ENCODE measurements at regions not wholly inside any gene's neighbourhood (a gene's known extent, or its start where the extent isn't known, plus 50 kb on each side); places are given as distances from the start of the nearest gene placed in this dataset.
A peak's percentile ranks its signal among the peaks of the same experiment; 100 is the strongest.

DNA sequence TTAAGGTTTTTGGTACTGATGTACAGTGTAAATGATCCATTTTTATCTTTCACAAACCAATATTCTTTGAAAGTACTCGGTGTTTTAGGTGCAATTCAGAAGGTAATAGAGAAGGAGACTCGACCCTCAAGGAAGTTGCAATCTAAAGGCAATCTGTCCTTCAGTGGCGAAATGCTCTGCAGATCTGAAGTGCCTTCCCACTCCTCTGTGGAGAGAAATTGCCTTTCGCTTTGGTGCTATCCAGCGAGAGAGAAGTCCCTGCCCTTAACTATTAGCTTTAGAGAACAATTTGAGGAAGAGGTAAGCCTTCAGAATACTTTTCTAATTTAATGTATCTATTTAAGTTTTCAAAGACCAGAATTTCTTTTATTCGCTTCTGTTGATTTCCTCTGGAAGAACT, 371.8 kb upstream of the FANCL start:
- Histone ChIP-seq H3K9me3 (replicated peaks in 1 of 11) (no peaks in the 10 kb centered on the region), H3K27me3 (no peaks in the 10 kb centered on the region), H3K36me3 (no peaks in the 10 kb centered on the region), H3K4me2 (no peak overlapping the region), H3K4me3 (no peak overlapping the region), H3K9ac (no peak overlapping the region), H3K4me1 (peaks cover 0 to 4% (median 0%) of the 10 kb centered on the region in 10 experiments; a peak in 1 of 20 replicates), H4K20me1 (no peaks in the 10 kb centered on the region), H3K27ac (no peak overlapping the region)
- no peak for TF ChIP-seq Cebpa-rat (IDR thresholded peaks at IDR 0.05)

DNA sequence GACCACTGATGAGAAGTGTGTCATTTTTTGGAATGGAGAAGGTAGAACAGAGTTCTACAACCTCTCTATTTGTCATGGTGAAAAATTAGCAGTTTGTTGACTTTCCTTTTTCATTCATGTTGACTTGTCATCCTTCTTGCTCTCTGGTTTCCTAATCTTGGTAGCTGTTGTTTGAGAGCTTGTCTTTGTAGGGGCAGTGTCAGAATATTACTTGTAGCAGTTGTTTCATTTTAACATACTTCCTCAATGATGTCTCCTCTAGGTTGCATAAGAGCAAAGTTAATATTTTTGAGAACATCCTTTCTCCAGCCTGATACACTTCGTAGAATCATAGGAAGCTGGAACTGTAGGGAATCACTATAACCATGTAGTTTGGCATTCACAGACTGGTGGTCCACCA, 368.2 kb upstream of the FANCL start:
- H3K4me1 ChIP-seq, result peaks cover 0 to 4% (median 0%) of the 10 kb centered on the region in 10 experiments; a peak in 1 of 20 replicates
- no peaks in the 10 kb centered on the region for H3K27me3 ChIP-seq
- no peaks in the 10 kb centered on the region for H4K20me1 ChIP-seq
- no peak overlapping the region; a peak in 1 of 22 replicates for H3K4me2 ChIP-seq
- H3K36me3 ChIP-seq, result no peaks in the 10 kb centered on the region
- no peak overlapping the region for H3K9ac ChIP-seq
- no peaks in the 10 kb centered on the region for H3K9me3 ChIP-seq (replicated peaks in 1 of 11)
- no peak overlapping the region for H3K4me3 ChIP-seq
- no peak for TF ChIP-seq Cebpa-rat (IDR thresholded peaks at IDR 0.05)
- no peak overlapping the region for H3K27ac ChIP-seq

DNA sequence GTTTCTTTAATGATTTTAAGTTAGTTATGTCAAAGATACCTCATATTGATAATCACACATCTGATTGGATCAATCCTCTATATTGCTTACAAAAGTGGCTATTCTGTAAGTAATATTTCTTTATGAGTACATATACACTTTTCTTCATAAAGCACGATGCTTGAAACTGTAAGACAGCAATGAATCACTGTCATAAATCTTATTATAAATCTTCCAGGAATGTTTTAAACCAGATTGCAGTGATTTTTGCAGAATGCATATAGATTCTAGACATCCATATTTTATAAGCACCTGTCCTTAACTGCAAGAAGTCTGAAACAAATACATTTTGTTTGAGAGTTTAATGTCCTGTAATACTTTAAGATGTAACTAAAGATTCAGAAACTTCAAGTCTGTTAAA, 367.0 kb upstream of the FANCL start:
- no peak overlapping the region for H3K4me3 ChIP-seq
- H3K27me3 ChIP-seq, result no peaks in the 10 kb centered on the region
- no peak overlapping the region for H3K27ac ChIP-seq
- no peak for TF ChIP-seq Cebpa-rat (IDR thresholded peaks at IDR 0.05)
- H3K9ac ChIP-seq, result no peak overlapping the region
- H3K9me3 ChIP-seq (replicated peaks in 1 of 11), result no peaks in the 10 kb centered on the region
- H3K4me1 ChIP-seq, result peaks cover 0 to 4% (median 0%) of the 10 kb centered on the region in 10 experiments; a peak in 1 of 20 replicates
- no peak overlapping the region for H3K4me2 ChIP-seq
- no peaks in the 10 kb centered on the region for H3K36me3 ChIP-seq
- H4K20me1 ChIP-seq, result no peaks in the 10 kb centered on the region

DNA sequence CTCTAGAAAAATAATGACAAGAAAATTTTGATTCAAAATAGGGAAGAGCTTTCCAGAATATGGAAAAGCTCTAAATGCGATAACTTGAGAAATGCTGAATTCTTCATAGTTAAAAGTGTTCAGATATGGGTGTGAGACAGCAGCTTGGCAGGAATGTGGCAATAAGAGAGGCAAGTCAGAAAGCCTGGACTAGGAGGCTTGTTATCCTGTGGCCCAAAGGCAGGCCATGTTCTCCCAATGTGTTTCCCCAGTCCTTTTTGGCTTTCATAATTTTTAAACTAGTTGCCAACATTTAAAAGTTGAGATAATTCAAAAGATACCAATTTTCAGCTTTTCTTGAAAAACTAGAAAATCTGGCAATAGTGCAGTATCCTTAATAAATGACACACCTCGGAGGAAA, 366.3 kb upstream of the FANCL start:
- Histone ChIP-seq H3K4me2 (no peak overlapping the region), H4K20me1 (no peaks in the 10 kb centered on the region), H3K27me3 (no peaks in the 10 kb centered on the region), H3K27ac (no peak overlapping the region), H3K4me3 (no peak overlapping the region), H3K9ac (no peak overlapping the region), H3K4me1 (peaks cover 0 to 4% (median 0%) of the 10 kb centered on the region in 10 experiments; a peak in 1 of 20 replicates), H3K9me3 (replicated peaks in 1 of 11) (no peaks in the 10 kb centered on the region), H3K36me3 (no peaks in the 10 kb centered on the region)
- no peak for TF ChIP-seq Cebpa-rat (IDR thresholded peaks at IDR 0.05)

DNA sequence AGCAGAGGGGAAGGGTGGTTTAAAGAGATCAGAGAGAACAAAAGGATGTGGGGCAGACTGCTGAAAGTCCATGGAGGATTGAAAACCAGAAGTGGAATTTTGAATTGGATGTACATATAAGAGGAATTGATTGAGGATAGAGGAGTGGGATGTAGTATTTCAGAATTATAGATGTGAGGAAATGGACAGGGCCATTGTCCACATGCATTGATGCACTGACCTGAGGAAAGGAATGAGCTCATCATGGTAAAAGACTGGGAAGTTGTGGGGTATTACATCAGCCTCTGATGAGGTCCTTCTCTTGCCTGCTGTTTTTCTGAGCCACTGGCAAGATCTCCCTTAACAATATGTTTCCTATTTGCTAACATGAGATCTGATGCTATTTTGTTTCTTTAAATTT, 365.7 kb upstream of the FANCL start:
- no peak overlapping the region for H3K4me3 ChIP-seq
- no peak overlapping the region for H3K4me2 ChIP-seq
- no peaks in the 10 kb centered on the region for H4K20me1 ChIP-seq
- no peak overlapping the region for H3K9ac ChIP-seq
- H3K27me3 ChIP-seq, result no peaks in the 10 kb centered on the region
- no peak overlapping the region for H3K27ac ChIP-seq
- H3K9me3 ChIP-seq (replicated peaks in 1 of 11), result no peaks in the 10 kb centered on the region
- H3K4me1 ChIP-seq, result peaks cover 0 to 4% (median 0%) of the 10 kb centered on the region in 10 experiments; a peak in 1 of 20 replicates
- H3K36me3 ChIP-seq, result no peaks in the 10 kb centered on the region
- no peak for TF ChIP-seq Cebpa-rat (IDR thresholded peaks at IDR 0.05)

DNA sequence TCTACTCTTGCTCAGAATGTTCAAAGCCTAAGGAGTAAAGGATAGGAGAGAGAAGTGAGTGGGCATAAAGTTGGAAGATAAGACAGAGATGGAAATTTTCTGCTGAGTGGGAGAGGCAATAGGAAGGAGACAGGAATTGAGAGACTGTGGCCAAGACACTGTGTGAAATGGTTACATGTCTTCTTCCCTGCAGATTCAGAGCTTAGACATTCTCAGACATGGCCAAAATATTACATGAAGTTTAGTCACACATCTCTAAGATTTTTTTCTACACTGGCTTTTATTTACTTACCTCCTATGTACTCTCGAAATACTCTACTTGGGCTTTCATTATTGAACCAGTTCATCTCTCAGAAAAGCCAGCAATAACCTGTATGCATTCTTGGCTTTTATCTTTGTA, 363.0 kb upstream of the FANCL start:
- Histone ChIP-seq H3K27ac (no peak overlapping the region), H3K9me3 (replicated peaks in 1 of 11) (no peaks in the 10 kb centered on the region)
- TF ChIP-seq Cebpa-rat (IDR thresholded peaks at IDR 0.05), result no peak

DNA sequence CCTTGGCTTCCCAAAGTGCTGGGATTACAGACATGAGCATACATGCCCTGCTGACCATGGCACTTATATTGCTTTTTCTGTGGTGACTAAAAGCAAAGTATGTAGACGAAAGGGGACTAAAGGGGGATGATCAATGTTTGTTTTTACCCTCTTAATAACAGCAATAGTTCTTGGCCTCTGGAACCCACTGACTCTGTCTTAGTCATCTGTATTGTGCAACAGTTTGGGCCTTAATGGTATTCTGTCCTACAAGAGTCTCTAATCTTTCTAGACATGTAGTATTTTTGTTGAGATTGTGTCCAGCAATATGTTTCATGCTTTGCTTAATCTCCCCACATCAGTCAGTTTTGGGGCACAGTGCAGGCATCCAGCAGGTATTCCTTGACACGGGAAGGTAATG, 359.9 kb upstream of the FANCL start:
- Histone ChIP-seq H3K27me3 (no peaks in the 10 kb centered on the region), H3K27ac (no peak overlapping the region), H3K4me2 (no peak overlapping the region), H3K9ac (no peak overlapping the region), H4K20me1 (no peaks in the 10 kb centered on the region), H3K4me3 (no peak overlapping the region), H3K9me3 (replicated peaks in 1 of 11) (no peaks in the 10 kb centered on the region), H3K4me1 (no peaks in the 10 kb centered on the region), H3K36me3 (no peaks in the 10 kb centered on the region)
- 0 out of 22 replicates have a peak, but pooled peaks of 1 of the 11 experiments have one; percentile 6 for TF ChIP-seq Cebpa-rat (IDR thresholded peaks at IDR 0.05)

More for the DNA sequence above, 363.0 kb upstream of the FANCL start:
- Histone ChIP-seq H3K4me2 (no peak overlapping the region), H4K20me1 (no peaks in the 10 kb centered on the region), H3K36me3 (no peaks in the 10 kb centered on the region), H3K4me3 (no peak overlapping the region), H3K9ac (no peak overlapping the region), H3K27me3 (no peaks in the 10 kb centered on the region), H3K4me1 (no peaks in the 10 kb centered on the region)

DNA sequence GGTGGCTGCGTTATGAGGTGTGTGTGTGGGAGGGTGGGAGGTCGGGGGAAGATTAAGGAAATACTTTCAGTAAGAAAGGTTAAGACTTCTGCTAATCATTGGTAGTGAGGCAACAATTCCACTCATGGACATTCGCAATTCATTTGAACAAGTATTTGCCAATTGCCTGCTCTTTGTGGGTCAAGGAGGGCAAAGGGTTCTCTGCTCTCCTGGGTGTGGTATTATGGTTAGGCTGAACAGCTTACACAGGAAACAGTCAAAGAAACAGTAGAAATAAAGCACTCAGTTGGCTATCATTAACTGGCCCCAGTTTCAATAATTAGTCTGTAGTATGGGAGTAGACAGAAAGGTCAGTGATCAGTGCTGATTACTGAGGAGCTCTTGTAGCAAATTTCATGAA, 357.0 kb upstream of the FANCL start:
- Histone ChIP-seq H3K9ac (no peak overlapping the region), H3K4me2 (no peak overlapping the region), H4K20me1 (no peaks in the 10 kb centered on the region), H3K27ac (no peak overlapping the region), H3K27me3 (no peaks in the 10 kb centered on the region), H3K36me3 (no peaks in the 10 kb centered on the region), H3K4me3 (no peak overlapping the region), H3K9me3 (replicated peaks in 1 of 11) (no peaks in the 10 kb centered on the region), H3K4me1 (no peaks in the 10 kb centered on the region)
- TF ChIP-seq Cebpa-rat (IDR thresholded peaks at IDR 0.05), result no peak

DNA sequence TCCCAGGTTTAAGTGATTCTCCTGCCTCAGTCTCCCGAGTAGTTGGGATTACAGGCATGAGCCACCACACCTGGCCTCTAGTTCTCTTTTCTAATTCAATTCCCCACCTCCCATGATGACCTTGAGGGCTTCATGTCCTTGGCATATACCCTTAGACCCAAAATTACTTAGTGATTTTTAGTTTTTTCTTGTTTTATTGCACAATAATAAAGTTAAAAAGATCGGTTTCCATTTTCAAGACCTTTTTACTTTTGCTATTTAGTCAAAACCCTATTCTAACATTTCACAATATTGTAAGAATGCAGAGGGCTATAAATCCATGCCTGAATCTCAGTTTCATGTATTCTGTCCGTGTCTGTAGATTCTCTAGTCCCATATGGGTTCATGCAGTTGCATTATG, 354.6 kb upstream of the FANCL start:
- no peaks in the 10 kb centered on the region for H3K36me3 ChIP-seq
- no peak overlapping the region for H3K4me2 ChIP-seq
- H3K9me3 ChIP-seq (replicated peaks in 1 of 11), result no peaks in the 10 kb centered on the region
- no peak overlapping the region for H3K27ac ChIP-seq
- H4K20me1 ChIP-seq, result no peaks in the 10 kb centered on the region
- H3K27me3 ChIP-seq, result no peaks in the 10 kb centered on the region
- no peak overlapping the region for H3K4me3 ChIP-seq
- no peak overlapping the region for H3K9ac ChIP-seq
- H3K4me1 ChIP-seq, result no peaks in the 10 kb centered on the region
- peak in 4 of 11 experiments; percentile 26 to 69 (median 42); a peak in 3 of 22 replicates for TF ChIP-seq Cebpa-rat (IDR thresholded peaks at IDR 0.05)

DNA sequence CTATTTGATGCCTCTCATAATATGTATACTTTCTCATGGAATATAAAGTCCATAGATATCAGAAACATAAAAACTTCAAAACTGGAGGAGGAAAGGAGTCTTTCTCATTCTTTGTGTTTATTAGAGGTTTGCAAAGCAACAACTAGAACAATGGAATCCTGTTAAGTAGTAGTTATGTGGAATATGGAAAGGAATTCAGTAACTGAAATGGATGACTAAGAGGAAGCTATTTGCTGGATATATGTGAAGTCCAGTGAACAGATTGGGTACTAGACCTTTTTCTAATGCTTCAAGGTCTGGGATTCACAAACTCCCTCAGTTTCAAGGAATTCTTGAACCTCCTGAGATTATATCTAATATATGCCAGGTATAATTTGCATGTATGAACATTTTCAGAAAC, 353.6 kb upstream of the FANCL start:
- Histone ChIP-seq H3K9me3 (replicated peaks in 1 of 11) (no peaks in the 10 kb centered on the region), H3K36me3 (no peaks in the 10 kb centered on the region), H3K4me1 (no peaks in the 10 kb centered on the region), H4K20me1 (no peaks in the 10 kb centered on the region), H3K4me3 (no peak overlapping the region), H3K27me3 (no peaks in the 10 kb centered on the region), H3K27ac (no peak overlapping the region), H3K4me2 (no peak overlapping the region), H3K9ac (no peak overlapping the region)
- no peak for TF ChIP-seq Cebpa-rat (IDR thresholded peaks at IDR 0.05)
